Retinal pigment epithelial cell (primary cell): ENCODE measurements at regions not wholly inside any gene's neighbourhood (a gene's known extent, or its start where the extent isn't known, plus 50 kb on each side); places are given as distances from the start of the nearest gene placed in this dataset.
A peak's percentile ranks its signal among the peaks of the same experiment; 100 is the strongest.
"Not testable (repeated sequence)": the region's sequence is repeated elsewhere in the genome, so short reads cannot be mapped to it uniquely, and the experiment has no call there.

ENCODE experiments used
- DNase-seq: peaks from one replicate; pipeline ENCODE4 v3.0.0-alpha.2; 2010; ENCODE audit warnings: low read depth
- H3K4me3 ChIP-seq: 2 replicates; pipeline ENCODE4 v1.5.1; 2011; ENCODE audit warnings: mild to moderate bottlenecking, low read length, control low read depth, moderate library complexity
- TF ChIP-seq, protein P1 (sequence below): conservative IDR thresholded peaks from 2 replicates; pipeline ENCODE4 v1.5.1; 2011; ENCODE audit warnings: low read depth, low read length, control low read depth, inconsistent platforms

DNA sequence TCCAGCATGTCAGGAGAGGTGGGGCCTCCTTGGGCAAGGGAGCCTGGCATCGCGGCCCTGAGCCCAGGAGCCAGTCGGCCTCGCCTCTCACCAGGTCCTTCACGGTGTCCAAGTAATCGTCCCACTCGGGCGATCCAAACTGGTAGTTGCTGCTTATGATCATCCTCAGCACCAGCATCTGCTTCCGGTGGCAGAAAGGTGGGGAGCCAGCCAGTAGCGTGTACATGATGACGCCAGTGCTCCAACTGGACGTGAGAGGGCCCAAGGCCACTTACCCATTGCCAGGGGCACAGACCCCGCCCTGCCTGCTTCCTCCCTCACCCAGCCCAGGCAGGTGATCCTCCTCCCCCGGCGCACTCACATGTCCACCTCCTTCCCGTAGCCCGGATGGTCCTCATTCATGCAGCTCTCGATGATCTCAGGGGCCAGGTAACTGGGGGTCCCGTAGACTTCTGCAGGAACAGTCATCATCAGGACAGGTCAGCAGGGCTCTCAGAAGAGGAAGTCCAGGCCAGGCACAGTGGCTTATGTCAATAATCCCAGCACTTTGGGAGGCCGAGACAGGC lies 214.7 kb downstream of the OR4C45 start:
- DNase-seq, result no peak
- TF ChIP-seq, protein P1, sequence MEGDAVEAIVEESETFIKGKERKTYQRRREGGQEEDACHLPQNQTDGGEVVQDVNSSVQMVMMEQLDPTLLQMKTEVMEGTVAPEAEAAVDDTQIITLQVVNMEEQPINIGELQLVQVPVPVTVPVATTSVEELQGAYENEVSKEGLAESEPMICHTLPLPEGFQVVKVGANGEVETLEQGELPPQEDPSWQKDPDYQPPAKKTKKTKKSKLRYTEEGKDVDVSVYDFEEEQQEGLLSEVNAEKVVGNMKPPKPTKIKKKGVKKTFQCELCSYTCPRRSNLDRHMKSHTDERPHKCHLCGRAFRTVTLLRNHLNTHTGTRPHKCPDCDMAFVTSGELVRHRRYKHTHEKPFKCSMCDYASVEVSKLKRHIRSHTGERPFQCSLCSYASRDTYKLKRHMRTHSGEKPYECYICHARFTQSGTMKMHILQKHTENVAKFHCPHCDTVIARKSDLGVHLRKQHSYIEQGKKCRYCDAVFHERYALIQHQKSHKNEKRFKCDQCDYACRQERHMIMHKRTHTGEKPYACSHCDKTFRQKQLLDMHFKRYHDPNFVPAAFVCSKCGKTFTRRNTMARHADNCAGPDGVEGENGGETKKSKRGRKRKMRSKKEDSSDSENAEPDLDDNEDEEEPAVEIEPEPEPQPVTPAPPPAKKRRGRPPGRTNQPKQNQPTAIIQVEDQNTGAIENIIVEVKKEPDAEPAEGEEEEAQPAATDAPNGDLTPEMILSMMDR, result no peak
- no peak overlapping the region for H3K4me3 ChIP-seq

- no peak for DNase-seq
- TF ChIP-seq, protein P1, result no peak
- no peak overlapping the region for H3K4me3 ChIP-seq
These were observed 235.2 kb downstream of the OR4C45 start for GRCh38 chr11:50267851-50268250.

DNA sequence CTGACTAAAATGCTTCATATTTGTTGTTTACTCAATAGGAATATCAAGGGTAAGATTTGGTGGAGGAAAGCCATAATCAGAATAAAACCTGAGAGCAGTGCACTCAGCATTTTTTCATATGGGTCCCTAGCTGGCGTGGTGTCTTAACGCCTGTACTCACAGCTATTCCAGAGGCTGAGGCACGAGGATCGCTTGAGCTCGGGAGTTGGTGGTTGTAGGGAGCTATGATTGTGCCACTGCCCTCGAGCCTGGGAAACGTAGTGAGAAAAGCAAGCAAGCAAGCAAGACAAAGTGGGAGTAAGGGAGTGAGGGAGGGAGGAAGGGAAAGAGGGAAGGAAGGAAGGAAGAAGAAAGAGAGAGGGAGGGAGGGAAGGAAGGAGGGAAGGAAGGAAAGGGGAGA lies 242.5 kb downstream of the OR4C45 start:
- no peak for DNase-seq
- no peak overlapping the region for H3K4me3 ChIP-seq
- TF ChIP-seq, protein P1, result no peak

DNA sequence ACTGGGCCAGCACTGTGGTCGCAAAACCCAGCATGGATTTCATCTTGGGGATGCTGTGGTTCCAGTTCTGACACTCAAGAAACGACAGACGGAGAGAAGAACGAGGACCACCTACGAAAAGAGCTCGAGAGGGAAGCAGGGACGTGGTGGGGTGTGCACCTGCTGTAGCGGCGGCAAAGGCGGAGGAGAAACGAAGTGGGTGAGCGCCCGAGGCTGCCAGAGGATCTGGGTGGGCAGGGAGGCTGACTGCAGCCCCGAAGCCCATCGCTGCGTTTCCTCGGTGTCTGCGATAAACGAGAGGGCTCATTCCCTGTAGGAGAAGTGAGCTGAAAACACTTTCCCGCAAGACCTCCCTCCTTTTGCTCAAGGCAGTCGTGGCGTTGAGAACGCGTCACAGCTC lies 246.1 kb downstream of the OR4C45 start:
- TF ChIP-seq, protein P1, result no peak
- H3K4me3 ChIP-seq, result no peak overlapping the region
- DNase-seq, result no peak

DNA sequence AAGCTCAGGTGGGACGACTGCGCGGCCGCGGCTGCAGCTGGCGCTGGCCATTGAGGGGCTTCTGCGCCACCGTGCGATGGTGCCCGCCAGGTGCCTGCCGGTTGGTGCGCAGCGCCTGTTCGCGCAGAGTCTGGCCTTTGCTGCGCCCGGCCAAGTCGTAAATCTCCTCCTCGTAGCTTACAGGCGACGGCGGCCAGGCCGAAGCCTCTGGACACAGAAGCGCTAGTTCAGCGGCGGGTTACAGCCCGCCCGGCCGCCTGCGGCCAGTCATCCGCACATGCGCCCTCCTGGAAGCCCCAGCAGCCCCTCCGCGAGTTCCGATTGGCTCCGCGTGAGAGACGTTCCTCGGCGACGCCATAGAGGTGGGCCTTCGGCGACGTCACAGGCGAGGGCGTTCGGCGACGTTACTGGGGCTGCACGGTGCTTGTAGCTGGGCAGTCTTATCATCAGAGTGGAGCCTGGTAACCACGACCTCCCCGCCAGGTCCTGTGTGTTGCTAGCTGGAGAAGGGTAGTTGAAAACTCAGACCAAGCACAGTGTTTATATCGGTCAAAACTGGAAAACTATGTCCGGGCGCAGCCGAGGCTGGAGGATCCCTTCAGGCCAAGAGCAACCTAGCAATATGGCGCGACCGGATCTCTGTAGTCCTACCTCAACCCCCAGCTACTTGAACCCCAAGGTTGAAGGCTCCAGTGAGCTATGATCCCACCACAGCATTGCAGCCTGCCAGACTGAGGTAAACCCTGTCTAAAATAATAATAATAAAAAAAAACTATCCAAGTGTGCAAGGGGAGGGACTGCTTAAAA lies 265.7 kb downstream of the OR4C45 start:
- no peak for DNase-seq
- peak overlapping the region; percentile 23 for H3K4me3 ChIP-seq
- TF ChIP-seq, protein P1, result no peak

DNA sequence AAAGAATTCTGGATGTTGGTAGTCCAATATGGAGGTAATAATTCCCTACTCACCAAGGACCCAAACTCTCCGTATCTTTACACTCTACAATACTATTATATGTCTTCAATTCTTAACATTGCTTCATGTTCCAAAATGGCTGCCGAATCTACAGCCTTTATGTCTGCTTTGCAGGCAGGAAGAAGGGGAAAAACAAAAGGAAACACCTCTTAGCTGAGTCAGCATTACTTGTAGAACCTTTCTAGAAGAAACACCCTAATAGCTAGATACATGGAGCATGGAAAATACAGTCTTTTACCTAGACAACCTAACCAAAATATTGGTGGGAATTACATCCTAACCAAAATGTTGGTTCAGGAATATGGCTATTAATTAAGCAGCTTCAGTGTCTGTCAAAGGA lies 298.0 kb downstream of the OR4C45 start:
- H3K4me3 ChIP-seq, DNase-seq: not testable (repeated sequence)

- TF ChIP-seq, protein P1, result no peak
- H3K4me3 ChIP-seq, result no peak overlapping the region
- DNase-seq, result no peak
These were observed 301.2 kb downstream of the OR4C45 start for GRCh38 chr11:50333861-50334260.

- not testable (repeated sequence) for H3K4me3 ChIP-seq, DNase-seq
These were observed 304.8 kb downstream of the OR4C45 start for GRCh38 chr11:50337432-50337831.

- DNase-seq, H3K4me3 ChIP-seq: not testable (repeated sequence)
These were observed 315.3 kb downstream of the OR4C45 start for GRCh38 chr11:50348018-50348417.
